Esophagus mucosa (tissue), 1 donor: ENCODE measurements at regions not wholly inside any gene's neighbourhood (a gene's known extent, or its start where the extent isn't known, plus 50 kb on each side); places are given as distances from the start of the nearest gene placed in this dataset.
"Not testable (repeated sequence)": the region's sequence is repeated elsewhere in the genome, so short reads cannot be mapped to it uniquely, and the experiment has no call there.

Experiments used
- ATAC-seq: fragments of 200-7000 bp; cut with Tn5 transposase; one replicate; pipeline ENCODE4 v1.9.1; 2020
- donor health status: DM: yes; HTN: yes; CAD: no.

DNA sequence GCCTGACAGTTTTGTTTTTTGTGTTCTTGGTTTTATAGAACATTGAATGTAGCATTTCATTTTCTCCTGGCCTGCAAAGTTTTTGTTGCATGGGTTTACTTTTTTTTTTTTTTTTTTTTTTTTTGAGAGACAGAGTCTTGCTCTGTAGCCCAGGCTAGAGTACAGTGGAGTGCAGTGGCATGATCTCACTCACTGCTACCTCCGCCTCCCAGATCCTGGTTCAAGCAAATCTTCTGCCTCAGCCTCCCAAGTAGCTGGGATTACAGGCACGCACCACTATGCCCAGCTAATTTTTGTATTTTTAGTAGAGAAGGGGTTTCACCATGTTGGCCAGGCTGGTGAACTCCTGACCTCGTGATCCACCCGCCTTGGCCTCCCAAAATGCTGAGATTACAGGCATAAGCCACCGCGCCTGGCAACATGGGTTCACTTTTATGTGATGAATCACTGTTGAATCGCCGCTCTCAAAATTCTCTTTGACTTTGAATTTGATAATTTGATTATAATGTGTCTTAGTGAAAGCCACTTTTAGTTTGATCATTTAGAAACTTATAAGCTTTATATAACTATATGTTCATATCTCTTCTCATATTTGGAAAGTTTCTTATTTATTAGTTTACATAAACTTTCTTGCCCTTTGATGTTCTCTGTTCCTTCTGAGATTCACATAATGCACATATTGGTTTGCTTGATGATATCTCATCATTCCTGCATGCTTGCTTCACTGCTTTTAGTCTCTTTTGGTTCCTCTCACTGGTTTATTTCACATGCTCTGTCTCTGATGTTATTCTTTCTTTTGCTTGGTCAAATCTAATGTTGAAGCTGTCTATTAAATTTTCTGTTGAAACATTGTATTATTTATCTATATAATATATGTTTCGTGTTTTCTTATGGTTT is 589.0 kb upstream of the CNTN5 start:
- no peak for ATAC-seq

DNA sequence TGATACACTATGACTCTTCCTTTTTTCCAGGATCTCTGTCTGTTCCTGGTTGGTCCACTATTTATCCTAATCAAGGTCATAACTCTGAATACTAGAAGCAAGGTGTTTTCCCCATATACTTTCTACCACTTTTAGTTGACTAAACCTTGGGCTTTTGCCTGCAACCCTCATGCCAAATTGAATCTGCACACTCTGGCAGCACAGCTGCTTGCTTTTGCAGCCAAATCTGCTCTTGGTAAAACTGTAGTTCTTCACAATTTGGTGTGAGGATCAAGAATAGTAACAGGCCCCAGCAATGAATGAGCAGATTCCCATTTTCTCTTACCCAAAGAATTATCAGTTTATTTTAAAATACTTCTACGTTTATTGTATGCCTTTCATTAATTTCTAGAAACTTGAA is 586.5 kb upstream of the CNTN5 start:
- ATAC-seq = no peak

DNA sequence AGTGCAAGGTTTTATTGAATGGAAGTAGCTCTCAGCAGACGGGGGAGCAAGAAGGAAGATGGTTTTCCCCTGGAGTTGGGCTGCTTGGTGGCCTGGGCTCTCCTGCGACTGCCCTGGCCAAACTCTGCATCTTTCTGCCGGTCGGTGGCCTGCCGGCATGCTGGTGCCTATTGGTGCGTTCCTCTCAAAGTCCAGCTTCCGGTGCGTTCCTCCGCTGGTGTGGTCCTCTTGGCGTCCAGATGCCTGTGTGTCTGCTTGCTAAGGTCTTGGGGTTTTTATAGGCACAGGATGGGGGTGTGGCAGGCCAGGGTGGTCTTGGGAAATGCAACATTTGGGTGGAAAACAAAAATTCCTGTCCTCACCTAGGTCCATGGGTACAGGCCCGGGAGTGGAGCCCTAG is 567.4 kb upstream of the CNTN5 start:
- ATAC-seq = no peak

DNA sequence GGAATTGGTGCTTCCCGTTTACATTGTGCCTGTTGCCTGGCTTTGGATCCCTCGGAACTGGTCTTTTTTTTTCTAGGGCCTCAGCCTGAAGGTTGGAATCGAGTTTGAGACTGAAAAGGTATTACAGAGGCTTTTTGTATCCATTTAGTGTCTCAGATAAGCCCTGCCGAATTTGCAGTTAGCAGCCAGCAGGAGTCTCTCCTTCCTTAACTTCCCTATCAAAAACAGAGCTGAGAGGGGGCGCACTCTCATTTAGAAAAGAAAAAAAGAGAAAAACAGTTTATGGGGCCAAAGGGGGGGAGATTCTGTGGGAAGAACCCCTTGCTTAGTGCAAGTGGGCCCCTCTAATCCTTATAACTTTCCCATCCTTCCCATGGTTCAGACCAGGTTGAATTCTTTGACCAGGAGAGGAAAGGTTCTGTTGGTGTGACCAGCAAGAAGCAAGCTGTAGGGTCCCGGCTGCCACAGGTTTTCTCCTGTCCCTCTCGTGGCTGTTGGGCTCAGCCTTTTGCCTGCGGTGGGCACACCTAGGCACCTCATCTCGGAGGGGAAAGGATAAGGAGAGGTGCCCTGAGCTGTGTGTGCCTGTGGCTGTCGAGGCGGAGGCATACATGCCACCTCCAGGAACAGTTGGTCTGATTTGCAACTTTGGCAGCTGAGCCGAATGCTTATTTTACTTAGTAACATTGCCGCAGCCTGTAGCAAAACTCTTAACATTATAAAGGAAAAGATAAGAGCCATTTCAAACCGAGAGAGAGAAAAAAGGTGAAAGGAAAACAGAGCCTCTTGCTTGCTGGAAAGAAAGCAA is 565.0 kb upstream of the CNTN5 start:
- ATAC-seq = no peak

DNA sequence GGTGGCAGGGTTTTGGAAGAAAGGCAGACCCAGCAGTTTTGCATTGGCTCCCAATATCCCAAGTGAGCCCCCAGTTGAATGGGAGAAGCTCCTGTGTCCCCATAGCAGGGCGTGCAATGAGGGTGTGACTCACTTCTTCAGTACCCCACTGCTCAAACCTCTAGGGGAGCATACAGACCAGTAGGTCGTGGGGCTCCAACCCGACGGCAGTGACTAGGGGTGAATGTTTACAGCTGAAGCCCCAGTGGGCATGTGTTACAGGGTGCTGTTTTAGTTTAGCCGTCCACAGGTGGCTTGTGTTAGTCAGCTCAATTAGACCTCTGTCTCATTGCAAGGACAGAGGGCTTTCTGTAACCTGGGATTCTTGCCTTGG is 564.5 kb upstream of the CNTN5 start:
- no peak for ATAC-seq

DNA sequence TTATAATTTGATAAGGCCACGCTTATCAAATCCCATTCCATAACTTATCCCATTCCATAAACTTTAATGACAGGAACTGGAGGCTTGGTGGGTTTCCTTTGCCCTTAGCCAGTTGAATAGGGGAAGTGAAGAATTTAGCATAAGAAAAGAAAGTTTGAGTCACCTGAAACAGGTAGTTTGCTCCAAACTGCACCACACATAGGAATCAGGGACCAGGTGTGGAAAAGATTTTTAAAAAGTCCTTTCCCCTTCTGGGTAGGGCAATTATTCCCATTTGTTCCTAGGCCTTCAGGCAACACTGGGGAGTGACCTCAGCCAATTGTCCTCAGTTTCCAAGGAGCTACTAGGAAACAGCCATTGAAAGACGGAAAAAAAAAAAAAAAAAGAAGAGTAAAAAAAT is 525.7 kb upstream of the CNTN5 start:
- ATAC-seq = no peak

DNA sequence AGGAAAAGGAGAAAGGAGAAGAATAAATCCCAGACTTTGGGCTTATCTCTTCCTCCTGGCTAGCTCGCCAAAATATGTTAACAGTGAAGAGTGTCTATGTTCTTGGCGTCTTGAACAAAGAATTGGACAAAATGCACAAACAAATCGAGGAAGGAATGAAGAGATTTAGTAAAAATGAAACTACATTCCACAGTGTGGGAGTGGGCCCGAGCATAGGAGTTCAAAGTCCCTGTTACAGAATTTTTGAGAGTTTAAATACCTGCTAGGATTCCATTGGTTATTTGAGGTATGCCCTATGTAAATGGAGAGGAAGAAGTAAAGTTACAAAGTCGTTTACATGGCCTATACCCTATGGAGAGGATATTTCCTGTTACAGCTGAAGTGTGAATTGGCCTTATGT is 525.1 kb upstream of the CNTN5 start:
- ATAC-seq = no peak

DNA sequence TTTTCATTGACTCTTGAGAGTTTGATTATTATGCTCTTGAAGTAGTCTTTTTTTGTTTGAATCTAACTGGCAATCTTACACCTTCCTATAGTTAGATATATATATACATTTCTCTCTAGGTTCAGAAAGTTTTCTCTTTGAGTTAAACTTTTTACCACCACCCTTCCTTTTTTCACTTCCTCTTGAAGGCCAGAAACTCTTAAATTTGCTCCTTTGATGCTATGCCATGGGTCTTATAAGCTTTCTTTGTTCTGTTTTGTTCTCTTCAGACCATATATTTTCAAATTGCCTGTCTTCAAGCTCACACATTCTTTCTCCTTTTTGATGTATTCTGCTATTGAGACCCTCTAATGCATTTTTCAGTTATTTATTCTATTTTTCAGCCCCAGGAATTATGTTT is 513.5 kb upstream of the CNTN5 start:
- ATAC-seq = no peak

DNA sequence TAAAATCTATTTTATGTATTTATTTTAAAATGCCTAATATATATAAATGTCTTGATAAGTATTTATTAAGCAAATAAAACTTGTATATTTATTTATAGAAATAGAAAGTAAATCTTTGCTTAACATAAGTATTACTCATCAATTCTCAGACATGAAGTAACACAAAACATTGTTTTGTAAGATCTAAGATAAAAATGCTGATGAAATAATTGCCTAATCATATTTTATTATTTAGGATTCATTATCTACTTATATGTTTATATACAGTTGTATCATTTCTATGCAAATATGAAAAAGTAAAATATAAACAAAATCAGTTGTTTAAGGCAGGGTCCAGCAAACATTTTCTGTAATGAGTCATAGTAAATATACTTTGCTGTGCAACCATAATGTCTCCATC is 507.8 kb upstream of the CNTN5 start:
- no peak for ATAC-seq

DNA sequence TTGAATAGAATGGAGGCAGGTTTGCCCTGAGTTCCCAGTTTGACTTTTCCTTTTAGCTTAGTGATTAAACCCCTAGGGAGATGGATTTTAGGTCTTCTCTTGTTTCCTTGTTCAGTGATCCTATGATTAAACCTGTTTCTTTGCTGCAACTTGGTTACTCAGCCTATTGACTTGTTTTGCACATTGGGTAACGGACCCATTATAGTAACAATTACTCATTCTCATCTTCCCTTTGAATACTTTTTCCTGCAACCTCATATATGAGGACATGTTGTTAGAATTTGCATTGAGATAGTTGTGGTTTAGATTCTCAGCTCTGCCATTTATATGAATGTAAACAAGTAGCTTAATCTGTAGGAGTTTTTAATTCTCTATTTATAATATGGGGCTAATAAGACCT is 489.2 kb upstream of the CNTN5 start:
- no peak for ATAC-seq

DNA sequence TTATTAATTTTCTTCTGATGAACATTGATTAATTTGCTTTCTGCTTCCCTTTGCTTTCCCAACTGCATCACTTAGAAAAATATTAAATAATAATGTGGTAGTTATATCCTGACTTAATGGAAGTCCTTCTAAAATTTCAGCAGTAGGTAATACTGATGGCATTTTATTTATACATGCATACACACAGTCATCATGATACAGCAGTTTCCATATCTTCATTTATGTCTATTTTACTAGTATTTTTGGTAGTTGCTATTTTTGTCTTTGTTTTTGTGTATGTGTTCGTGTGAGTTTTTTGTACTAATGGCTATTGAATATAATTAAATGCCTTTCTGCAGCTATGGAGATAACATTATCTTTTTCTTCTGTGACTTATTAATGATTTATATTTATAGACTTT is 484.7 kb upstream of the CNTN5 start:
- ATAC-seq = no peak

DNA sequence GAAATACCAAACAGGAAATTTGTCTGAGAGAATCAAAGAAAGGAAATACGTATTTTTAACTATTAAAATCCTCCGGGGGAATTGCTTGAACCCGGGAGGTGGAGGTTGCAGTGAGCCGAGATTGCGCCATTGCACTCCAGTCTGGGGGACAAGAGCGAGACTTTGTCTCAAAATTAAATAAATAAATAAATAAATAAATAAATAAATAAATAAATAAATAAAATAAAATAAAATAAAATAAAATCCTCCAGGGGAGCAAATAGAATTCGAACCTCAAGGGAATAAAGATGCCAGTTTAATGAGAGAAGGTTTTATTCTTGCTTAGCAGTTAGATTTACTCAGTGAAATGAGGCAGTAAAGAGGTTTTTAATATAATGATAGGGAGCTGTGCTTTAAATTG is 482.4 kb upstream of the CNTN5 start:
- ATAC-seq = not testable (repeated sequence)

DNA sequence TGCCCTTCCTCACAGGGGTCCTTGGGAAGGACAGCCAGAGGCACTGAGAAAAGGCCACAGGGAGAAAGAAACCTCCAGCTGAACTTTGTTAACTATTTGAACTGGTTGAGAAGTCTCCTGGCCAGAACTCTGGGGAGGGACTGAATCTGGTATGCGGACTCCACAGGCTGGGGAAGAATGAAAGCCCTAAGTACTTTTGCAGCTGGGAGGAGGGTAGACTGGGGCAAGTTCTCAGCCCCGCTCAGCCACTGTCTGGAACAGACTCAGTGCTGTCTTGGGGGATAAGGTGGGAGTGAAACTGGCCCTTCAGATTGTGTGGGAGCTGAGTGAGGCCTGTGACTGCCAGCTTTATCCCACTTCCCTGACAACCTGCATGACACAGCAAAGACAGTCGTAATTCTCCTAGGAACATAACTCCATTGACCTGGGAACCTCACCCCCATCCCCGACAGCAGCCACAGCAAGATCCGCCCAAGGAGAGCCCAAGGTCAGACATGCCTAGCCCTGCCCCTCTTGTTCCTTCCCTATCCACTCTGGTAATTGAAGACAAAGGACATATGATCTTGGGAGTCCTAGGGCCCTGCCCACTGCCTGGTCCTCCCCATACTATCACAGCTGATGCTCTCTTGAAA is 475.1 kb upstream of the CNTN5 start:
- ATAC-seq = no peak

DNA sequence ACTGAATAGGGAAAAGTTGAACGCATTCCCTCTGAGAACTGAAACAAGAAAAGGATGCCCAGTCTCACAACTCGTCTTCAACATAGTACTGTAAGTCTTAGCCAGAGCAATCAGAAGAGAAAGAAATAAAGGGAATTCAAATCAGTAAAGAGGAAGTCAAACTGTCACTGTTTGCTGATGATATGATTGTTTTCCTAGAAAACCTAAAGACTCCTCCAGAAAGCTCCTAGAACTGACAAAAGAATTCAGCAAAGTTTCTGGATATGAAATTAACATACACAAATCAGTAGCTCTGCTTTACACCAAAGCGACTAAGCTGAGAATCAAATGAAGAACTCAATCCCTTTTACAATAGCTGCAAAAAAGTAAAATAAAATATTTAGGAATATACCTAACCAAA is 471.2 kb upstream of the CNTN5 start:
- no peak for ATAC-seq

DNA sequence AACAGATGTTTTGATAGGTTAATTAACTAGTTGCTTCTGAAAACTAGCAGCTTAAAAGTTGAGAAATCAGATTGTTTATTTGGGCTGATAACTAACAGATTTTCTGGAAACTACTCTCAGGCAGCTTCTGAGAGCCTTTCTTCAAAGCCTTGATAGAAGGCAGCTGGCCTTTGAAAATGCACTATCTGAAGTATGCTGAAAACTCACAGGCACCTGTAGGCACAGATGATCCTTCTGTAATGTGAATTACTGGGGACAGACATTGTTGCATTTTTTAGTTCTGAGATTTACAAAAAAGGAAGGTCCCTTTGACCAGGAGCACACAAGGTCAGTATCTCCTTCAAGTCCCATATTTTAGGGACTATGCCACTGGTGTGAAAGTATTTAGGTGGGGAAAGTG is 460.8 kb upstream of the CNTN5 start:
- ATAC-seq = no peak

DNA sequence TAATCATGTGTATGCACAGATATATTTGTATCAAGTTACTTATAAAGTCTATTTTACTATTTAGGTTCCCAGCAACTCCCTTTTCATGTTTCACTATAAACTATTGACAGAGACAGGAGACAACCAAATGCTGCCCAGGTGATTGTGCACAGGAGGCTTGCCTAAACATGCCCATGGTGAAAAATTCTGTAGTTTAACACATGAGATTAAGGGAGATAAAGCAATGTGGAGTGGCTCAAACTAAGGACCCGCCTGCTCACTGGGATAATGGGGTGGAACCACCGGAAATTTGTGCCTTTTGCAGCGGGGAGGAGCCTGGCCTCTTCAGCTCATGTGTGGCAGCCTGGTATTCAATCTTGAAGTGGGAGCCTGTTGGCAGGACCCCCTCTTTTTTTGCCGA is 459.5 kb upstream of the CNTN5 start:
- no peak for ATAC-seq

DNA sequence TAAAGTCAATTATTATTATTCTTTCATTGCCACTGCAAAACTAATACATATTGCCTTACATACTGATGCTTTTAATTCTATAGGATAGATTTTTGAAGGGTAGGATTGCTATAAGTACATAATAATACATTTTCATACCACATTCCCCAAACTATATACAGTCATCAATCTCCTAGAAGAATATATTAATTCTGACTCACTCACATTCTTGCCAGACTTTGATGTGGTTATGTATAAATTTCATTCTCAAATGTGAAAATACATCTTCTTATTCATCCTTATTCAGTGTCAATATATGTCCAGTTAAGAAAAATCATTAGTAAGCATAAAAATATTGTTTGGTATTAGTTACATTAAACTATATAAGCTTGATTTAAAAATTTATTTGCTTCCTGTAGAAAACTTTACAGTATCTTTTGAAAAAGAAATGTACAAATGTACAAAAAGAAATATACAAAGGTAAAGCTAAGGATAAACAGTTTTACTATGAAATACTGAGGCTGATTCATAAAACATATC is 458.8 kb upstream of the CNTN5 start:
- no peak for ATAC-seq

DNA sequence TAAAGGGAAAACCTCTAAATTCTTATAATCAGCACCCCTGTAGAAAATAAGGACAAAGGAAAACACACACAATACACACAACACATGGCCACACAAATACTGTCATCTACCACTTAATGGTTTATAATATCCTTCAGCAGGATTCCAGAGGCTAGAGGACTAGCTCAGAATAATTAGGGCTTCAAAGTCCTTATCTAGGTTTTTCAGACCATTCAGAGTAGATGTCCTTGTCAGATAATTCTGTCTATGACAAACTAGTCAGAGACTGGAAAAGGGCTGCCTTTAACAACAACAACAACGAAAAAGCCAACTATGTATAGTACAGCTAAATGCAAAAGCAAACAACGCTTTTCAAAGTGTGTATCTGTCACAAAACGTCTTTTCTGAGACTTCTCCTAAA is 456.5 kb upstream of the CNTN5 start:
- ATAC-seq = no peak

DNA sequence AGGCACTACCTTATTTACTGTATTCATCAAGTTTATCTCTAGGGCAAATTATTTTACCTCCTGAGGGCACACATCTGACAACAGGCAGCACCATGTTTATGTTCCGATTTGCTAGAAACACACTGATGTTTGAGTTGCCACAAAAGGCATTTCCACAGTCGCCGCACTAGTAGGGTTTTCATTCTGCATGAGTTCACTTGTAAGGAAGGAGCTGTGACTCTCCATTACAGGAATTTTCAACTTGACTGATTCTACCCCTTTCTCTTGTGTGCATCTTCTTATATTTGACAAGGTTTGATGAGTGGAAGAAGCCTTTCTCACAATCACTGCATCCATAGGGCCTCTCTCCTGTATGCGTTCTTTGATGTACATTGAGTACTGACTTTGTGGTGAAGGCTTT is 455.9 kb upstream of the CNTN5 start:
- ATAC-seq = no peak

DNA sequence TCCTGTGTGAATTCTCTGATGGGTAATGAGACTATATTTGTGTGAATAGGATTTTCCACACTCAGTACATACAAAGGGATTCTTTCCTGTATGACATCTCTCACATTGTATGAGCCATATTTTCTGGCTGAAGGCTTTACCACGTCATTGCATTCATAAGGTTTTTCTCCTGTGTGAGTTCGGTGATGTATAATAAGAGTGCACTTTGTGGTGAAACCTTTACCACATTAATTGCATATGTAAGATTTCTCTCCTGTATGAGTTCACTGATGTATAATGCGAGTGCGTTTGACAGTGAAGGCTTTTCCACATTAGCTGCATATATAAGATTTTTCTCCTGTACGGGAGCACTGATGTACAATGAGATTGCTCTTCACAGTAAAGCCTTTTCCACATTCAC is 455.4 kb upstream of the CNTN5 start:
- no peak for ATAC-seq

DNA sequence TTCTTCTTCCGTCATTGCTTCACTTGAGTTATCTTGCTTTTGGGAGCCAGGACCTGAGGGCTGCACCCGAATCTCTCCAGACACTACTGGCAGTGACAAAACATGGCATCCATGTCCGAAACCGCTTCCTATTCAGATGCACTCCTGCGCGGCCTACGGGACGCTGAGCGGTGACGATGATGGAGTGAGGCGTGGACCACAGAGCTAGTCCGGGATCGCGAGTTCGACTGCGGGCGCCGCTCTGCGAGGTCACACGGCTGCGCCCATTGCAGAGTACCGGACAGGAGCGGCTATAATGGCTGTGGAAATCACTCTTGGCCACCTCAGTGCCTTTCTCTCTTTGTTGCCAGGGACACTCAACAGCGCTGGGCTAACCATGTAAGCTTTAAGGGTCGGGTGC is 453.8 kb upstream of the CNTN5 start:
- ATAC-seq = no peak

DNA sequence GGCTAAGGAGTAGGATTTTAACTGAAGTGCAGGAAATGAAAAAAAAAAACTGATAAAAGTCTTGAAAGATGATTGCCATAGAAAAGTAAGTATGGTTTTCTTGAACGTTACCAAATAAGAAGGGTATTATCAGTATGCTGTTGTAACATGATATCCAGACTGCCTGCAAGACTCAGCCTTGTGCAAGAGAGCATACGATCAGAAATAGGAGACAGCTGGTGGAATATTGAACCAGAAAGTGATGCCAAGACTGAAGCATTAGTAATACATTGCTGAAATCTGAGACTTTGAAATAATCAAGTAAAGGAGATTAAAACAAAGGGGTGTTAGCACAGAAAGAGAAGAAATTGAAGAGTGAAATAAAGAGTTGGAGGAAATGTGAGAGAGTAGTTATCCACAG is 452.7 kb upstream of the CNTN5 start:
- ATAC-seq = no peak

DNA sequence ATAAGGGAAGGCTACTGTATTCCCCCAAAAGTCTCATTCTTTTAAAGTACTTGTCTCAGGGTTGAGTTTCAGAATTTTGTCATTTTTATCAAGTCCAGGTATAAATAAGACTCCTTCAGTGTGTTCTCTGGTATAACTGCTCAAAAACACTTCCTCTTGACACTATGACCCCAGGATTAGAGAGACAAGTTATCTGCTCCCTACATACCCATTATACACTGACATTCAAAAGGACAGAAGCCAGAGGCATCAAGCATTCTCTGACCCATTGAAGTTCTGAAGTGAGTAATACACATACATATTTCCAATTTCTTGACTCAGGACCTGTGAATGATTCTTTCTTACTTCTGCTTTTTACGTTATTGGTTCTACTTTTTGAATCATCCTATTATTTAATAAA is 447.8 kb upstream of the CNTN5 start:
- no peak for ATAC-seq

DNA sequence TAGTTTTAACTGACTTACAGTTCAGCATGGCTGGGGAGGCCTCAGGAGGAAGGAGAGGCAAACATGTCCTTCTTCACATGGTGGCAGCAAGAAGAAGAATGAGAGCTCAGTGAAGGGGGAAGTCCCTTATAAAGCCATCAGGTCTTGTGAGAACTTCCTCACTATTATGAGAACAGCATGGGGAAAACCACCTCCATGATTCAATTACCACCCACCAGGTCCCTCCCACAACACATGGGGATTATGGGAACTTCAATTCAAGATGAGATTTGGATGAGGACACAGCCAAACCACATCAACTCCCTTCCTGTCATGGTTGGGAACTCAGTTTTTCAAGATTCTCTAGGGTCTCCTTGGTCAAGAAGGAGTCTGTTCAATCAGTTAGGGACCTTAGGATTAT is 432.9 kb upstream of the CNTN5 start:
- no peak for ATAC-seq
